Mucosa of rectum (tissue), 2 donors: ENCODE measurements at regions not wholly inside any gene's neighbourhood (a gene's known extent, or its start where the extent isn't known, plus 50 kb on each side); places are given as distances from the start of the nearest gene placed in this dataset.
"Not testable (repeated sequence)": the region's sequence is repeated elsewhere in the genome, so short reads cannot be mapped to it uniquely, and the experiment has no call there.

ENCODE experiments used
- H3K27ac ChIP-seq, 2 donors: one replicate each; pipeline ENCODE4 v1.7.0; 2013; ENCODE audit warnings: inconsistent platforms in 2 of 2, low read depth in 2 of 2, low read length in 2 of 2
- H3K27me3 ChIP-seq, 2 donors: one replicate each; pipeline ENCODE4 v1.7.0; 2013; ENCODE audit warnings: low read length in 2 of 2; ENCODE audit not compliant: control insufficient read depth in 2 of 2, insufficient read depth in 2 of 2
- H3K36me3 ChIP-seq, 2 donors: one replicate each; pipeline ENCODE4 v1.7.0; 2013; ENCODE audit warnings: low read length in 2 of 2; ENCODE audit not compliant: control insufficient read depth in 2 of 2, insufficient read depth in 2 of 2
- H3K4me1 ChIP-seq, 2 donors: one replicate each; pipeline ENCODE4 v1.7.0; 2013; ENCODE audit warnings: low read length in 2 of 2, mild to moderate bottlenecking in 1 of 2; ENCODE audit not compliant: control insufficient read depth in 2 of 2, insufficient read depth in 2 of 2
- H3K4me3 ChIP-seq, 2 donors: one replicate each; pipeline ENCODE4 v1.7.0; 2013; ENCODE audit warnings: low read length in 2 of 2
- H3K9ac ChIP-seq, 2 donors: one replicate each; pipeline ENCODE4 v1.7.0; 2013; ENCODE audit warnings: low read length in 2 of 2, low read depth in 1 of 2, mild to moderate bottlenecking in 1 of 2
- H3K9me3 ChIP-seq, 2 donors: one replicate each; pipeline ENCODE4 v1.7.0; 2013; ENCODE audit warnings: low read length in 2 of 2; ENCODE audit not compliant: control insufficient read depth in 2 of 2
- donor health status: healthy.
- donor health status: Normal muscosa, but diverticular disease.

DNA sequence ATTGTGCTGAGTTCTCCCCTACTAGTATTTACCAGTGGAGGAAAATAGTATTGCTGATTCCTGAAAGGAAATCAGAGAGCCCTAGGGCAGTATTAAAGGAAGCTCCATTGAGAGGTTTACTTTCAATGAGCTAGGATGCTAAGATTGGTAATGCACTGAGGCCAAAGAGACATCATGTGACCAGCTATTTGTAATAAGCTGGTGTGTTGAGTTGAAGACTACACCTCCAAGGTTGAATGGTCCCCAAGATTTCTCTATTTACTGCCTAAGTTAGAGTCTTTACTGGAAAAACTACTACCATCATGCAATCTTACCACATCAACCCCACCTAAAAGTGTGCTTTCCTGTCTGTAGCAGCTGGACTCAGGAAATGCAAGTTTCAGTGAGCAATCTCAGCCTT is 151.5 kb upstream of the GJE1 start:
- no peaks in the 10 kb centered on the region for H3K36me3 ChIP-seq
- H3K27me3 ChIP-seq: no peaks in the 10 kb centered on the region
- no peak overlapping the region for H3K4me3 ChIP-seq
- H3K9ac ChIP-seq: no peak overlapping the region
- H3K4me1 ChIP-seq: no peaks in the 10 kb centered on the region
- H3K27ac ChIP-seq: no peak overlapping the region
- no peaks in the 10 kb centered on the region for H3K9me3 ChIP-seq

DNA sequence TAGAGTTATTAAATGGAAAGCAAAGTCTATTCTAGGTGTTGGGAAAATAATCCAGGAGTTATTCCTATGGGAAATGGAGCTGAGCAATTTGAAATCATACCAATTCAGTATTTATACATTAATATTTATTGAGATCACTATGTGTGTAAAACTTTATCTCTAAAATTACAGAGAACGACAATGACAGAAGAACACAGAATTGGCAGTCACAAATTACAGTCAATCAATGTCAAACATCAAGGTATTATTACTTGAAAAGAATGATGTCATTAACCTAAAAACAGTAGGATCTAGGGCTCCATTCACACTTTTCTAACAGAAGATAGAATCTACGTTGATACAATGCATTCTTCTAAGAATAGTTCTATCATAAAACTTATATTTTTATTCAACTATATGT is 154.9 kb upstream of the GJE1 start:
- Histone ChIP-seq H3K4me3 (no peak overlapping the region), H3K27ac (no peak overlapping the region), H3K4me1 (no peaks in the 10 kb centered on the region), H3K9ac (no peak overlapping the region), H3K27me3 (no peaks in the 10 kb centered on the region), H3K9me3 (no peaks in the 10 kb centered on the region), H3K36me3 (no peaks in the 10 kb centered on the region)

DNA sequence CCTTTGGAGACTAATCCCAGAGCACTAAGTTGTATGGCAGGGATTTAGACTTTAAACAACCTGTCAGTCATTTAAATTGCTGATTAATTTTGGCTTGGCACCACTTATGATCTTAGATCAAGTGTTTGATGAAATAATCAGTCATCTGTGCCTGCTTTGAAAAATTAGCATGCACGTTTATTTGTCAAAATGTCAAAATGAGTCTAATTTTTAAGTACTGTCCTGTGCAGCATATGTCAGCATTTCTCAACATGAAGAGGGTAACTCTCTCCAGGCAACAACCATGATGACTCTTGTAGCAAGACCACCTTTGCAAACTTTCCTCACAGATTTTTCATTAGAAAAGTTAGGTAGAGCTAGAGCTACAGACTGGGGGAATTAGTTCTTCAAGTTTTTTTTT is 155.7 kb upstream of the GJE1 start:
- Histone ChIP-seq H3K9ac (no peak overlapping the region), H3K4me3 (no peak overlapping the region), H3K27me3 (no peaks in the 10 kb centered on the region), H3K4me1 (no peaks in the 10 kb centered on the region), H3K36me3 (no peaks in the 10 kb centered on the region), H3K9me3 (no peaks in the 10 kb centered on the region), H3K27ac (no peak overlapping the region)

DNA sequence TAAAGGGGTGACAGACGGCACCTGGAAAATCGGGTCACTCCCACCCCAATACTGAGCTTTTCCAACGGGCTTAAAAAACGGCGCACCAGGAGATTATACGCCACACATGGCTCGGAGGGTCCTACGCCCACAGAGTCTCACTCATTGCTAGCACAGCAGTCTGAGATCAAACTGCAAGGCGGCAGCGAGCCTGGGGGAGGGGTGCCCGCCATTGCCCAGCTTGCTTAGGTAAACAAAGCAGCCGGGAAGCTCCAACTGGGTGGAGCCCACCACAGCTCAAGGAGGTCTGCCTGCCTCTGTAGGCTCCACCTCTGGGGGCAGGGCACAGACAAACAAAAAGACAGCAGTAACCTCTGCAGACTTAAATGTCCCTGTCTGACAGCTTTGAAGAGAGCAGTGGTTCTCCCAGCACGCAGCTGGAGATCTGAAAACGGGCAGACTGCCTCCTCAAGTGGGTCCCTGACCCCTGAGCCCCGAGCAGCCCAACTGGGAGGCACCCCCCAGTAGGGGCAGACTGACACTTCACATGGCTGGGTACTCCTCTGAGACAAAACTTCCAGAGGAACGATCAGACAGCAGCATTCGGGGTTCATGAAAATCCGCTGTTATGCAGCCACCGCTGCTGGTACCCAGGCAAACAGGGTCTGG is 162.8 kb upstream of the GJE1 start:
- H3K9me3 ChIP-seq, H3K4me3 ChIP-seq, H3K27ac ChIP-seq, H3K36me3 ChIP-seq, H3K4me1 ChIP-seq, H3K9ac ChIP-seq, H3K27me3 ChIP-seq: not testable (repeated sequence)

DNA sequence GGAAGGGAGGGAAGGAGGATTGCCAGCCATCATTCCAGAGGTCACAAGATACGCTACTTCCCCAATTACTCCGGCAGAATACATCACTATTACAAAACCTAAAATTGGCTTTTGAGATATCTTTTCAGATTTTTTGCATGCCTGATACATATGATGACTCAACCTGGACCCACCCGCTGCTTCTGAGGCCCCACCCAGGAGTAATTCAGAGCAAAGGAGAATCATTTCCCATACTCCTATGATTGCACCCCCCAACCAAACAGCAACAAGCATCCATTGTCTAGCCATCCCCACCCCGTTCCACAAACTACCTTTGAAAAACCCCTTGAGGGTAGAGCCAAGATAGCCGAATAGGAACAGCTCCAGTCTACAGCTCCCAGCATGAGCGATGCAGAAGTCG is 163.5 kb upstream of the GJE1 start:
- Histone ChIP-seq H3K27ac (no peak overlapping the region), H3K27me3 (no peaks in the 10 kb centered on the region)

DNA sequence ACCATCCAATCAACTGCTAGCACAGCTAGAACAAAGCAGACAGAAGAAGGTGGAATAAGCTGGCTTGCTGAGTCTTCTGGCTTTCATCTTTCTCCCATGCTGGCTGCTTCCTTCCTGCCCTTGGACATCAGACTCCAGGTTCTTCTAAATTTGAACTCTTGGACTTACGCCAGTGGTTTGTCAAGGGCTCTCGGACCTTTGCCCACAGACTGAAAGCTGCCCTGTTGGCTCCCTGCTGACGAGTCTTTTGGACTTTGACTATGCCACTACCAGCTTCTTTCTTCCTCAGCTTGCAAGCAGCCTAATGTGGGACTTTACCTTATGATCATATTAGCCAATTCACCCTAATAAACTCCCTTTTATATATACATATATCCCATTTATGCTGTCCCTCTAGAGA is 164.1 kb upstream of the GJE1 start:
- H3K36me3 ChIP-seq: no peaks in the 10 kb centered on the region
- no peak overlapping the region for H3K9ac ChIP-seq
- H3K4me3 ChIP-seq: no peak overlapping the region
- no peaks in the 10 kb centered on the region for H3K4me1 ChIP-seq
- H3K27ac ChIP-seq: no peak overlapping the region
- H3K9me3 ChIP-seq: peaks cover 2 to 4% of the 10 kb centered on the region in 2 donors
- H3K27me3 ChIP-seq: no peaks in the 10 kb centered on the region

More for the DNA sequence above, 163.5 kb upstream of the GJE1 start:
- Histone ChIP-seq H3K9me3 (peaks cover 2 to 4% of the 10 kb centered on the region in 2 donors), H3K4me3 (no peak overlapping the region), H3K36me3 (no peaks in the 10 kb centered on the region), H3K9ac (no peak overlapping the region), H3K4me1 (no peaks in the 10 kb centered on the region)

DNA sequence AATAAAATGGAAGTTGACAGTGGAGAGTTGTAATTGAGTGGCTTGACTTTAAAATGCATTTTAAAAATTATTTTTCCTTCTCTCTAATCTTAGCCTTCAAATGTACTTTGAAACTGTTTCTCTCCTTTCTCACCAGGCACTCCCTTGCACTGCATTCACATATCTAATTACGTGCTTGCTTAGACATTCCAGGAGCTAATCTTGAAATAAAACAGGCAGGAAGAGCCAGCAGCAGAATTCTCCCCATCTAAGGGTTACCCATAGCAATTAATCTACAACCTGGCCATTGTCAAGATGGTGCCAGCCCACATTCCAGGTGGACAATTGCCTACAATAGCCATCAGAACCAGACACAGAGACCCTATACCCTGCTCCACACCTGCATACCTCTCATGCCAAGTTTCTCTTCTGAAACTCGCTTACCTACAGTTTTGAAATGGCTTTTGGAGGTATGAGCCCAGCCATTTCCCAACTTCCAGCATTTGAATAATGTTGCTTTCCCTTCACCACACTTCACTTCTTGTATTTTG is 167.6 kb upstream of the GJE1 start:
- no peaks in the 10 kb centered on the region for H3K4me1 ChIP-seq
- no peak overlapping the region for H3K9ac ChIP-seq
- H3K9me3 ChIP-seq: peaks cover 2 to 4% of the 10 kb centered on the region in 2 donors
- H3K27ac ChIP-seq: no peak overlapping the region
- H3K36me3 ChIP-seq: no peaks in the 10 kb centered on the region
- H3K27me3 ChIP-seq: no peaks in the 10 kb centered on the region
- H3K4me3 ChIP-seq: no peak overlapping the region

DNA sequence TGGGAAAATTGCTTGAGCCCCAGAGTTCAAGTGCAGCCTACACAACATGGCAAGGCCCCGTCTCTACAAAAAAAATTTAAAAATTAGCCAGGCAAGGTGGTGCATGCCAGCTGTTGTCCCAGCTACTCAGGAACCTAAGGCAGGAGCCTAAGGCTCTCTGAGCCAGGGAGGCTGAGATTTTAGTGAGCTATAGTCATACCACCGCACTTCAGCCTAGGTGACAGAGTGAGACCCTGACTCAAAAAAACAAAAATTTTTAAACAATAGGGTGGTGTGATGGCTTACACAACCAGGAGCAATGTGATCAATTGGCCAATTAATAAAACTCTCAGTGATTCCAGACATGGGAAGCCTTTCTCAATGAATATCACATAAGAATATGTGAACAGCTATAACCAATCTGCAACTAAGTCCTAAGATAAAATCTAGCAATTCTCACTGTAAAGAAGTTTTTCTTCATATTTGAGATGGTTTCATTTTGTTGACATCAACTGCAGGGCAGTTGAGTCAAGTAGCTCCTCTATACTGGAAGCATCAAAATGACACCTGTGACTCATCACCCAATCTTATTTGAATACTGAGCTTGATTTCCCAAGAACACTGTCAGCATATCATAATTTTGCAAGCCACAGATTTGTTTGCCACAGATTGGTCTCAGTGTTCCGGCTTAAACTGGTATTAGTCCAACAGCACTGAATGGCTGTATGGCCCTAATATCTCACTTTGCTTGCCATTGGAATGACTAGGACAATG is 169.0 kb upstream of the GJE1 start:
- H3K36me3 ChIP-seq: no peaks in the 10 kb centered on the region
- no peak overlapping the region for H3K4me3 ChIP-seq
- no peak overlapping the region for H3K27ac ChIP-seq
- no peak overlapping the region for H3K9ac ChIP-seq
- peaks cover 2 to 4% of the 10 kb centered on the region in 2 donors for H3K9me3 ChIP-seq
- no peaks in the 10 kb centered on the region for H3K27me3 ChIP-seq
- no peaks in the 10 kb centered on the region for H3K4me1 ChIP-seq

DNA sequence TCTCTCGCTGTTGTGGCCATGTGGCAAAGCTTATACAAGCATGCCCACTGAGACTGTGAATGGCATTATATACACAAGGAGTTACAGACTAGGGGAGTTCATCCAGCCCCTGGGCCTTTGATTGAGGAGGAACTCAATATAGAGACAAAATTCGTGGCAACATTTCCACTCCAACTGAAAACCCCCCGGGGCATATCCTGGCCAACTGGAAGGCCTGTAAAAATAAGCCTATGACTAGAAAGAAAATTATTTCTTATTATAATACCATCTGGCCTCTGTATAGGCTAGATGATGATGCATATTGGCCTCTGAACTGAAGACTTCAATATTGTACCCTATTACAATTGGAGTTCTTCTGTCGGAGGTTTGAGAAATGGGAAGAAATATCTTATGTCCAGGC is 175.5 kb upstream of the GJE1 start:
- H3K36me3 ChIP-seq: no peaks in the 10 kb centered on the region
- no peak overlapping the region for H3K4me3 ChIP-seq
- no peaks in the 10 kb centered on the region for H3K27me3 ChIP-seq
- no peak overlapping the region for H3K9ac ChIP-seq
- no peaks in the 10 kb centered on the region for H3K4me1 ChIP-seq
- H3K9me3 ChIP-seq: peaks cover 0 to 4% of the 10 kb centered on the region in 2 donors
- H3K27ac ChIP-seq: no peak overlapping the region

DNA sequence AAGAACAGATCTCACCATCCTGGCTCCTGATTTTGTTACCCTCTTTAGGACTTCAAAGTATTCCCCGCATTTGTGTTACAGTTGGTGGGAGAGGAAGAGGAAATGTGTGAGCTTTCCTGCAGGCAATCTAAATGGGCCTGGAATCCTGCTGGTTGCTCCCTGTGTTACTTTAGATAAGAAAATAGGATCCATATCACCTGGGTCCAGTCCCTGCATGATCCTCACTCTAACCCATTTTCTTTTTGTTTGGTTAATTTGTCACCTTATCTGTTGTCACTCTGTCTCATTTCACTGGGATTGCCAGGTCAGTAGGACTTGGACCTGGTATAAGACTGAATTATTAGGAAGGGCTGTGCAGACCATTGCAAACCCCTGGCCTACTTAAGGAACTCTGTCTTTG is 175.9 kb upstream of the GJE1 start:
- no peaks in the 10 kb centered on the region for H3K4me1 ChIP-seq
- no peak overlapping the region for H3K27ac ChIP-seq
- no peak overlapping the region for H3K4me3 ChIP-seq
- no peak overlapping the region for H3K9ac ChIP-seq
- H3K36me3 ChIP-seq: no peaks in the 10 kb centered on the region
- H3K9me3 ChIP-seq: peaks cover 0 to 4% of the 10 kb centered on the region in 2 donors
- no peaks in the 10 kb centered on the region for H3K27me3 ChIP-seq
